GM21447 (cell line): ENCODE measurements at regions not wholly inside any gene's neighbourhood (a gene's known extent, or its start where the extent isn't known, plus 50 kb on each side); places are given as distances from the start of the nearest gene placed in this dataset.

ENCODE experiments used
- ATAC-seq: cut with Tn5 transposase; IDR thresholded peaks from one replicate; pipeline ENCODE4 v1.9.1; 2021; ENCODE audit not compliant: unreplicated experiment

DNA sequence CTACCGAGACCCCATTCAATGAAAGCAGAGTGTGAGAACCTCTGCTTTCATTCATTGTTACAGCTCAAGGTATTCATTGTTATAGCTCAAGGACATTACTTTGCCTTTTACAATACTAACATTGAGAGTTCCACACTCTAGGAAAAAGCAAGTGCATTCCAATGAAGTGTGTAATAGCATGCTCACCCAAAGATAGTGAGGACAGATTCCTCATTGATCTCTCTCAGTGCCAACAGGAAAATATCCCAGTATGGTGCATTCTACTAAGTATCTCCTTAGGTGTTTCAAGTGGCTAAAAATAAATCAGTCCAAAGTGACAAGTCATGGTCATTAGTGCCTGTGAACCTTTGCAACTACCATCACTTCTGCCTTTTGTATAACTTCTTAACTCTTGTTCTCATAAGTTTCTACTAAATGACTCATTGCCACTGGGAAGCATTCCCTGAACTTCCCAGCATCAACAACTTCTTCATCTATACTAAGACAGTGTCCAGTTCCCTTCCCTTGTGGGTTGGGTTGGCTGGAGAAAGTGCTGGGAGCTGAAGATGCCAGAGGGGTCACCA, 140.7 kb upstream of the STXBP5 start:
- ATAC-seq, result no peak

DNA sequence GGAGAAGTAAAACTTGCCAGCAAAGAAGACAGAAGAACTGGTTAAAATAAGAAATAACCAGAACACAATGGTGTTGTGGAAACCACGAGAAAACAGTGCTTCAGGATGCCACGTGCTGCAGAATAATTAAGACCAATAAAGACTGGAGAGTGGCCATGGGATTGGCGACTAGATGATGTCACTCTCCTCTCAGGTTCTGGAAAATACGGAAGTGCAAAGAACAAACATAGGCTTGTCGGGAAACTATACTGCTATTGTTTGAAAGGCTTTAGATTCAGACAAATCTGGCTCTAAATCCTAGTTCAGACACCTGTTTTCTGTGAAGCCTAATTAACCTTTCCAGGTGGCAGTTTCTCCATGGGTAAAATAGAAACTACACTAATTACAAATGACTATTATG, 138.4 kb upstream of the STXBP5 start:
- ATAC-seq, result no peak

DNA sequence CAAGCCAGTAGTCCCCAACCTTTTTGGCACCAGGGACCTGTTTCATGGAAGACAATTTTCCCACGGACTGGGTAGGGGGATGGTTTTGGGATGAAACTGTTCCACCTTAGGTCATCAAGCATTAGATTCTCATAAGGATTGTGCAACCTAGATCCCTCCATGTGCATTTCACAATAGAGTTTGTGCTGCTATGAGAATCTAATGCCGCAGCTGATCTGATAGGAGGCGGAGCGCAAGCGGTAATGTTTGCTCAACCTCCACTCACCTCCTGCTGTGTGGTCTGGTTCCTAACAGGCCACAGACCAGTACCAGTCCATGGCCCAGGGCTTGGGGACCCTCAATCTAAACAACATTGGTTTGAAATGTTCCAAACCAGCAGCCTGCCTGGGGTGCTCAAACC, 137.0 kb upstream of the STXBP5 start:
- no peak for ATAC-seq

DNA sequence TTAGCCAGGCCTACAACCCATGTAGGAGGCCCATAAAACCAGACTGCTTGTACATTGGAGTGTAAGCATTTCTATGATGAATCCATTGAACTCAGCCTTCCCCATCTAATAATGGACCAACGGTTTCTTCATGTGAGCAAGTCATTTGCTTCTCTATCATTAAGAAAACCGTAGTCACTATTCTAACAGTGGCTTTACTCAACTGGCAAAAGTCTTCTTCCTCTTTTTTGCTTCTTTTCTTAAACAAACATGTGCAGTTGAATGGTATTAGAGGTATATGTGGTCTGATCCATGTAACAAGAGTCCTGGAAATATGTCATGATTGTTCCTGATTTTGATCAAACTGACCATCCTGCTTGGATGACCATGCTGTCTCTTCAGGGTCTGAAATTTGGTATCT, 132.4 kb upstream of the STXBP5 start:
- no peak for ATAC-seq

DNA sequence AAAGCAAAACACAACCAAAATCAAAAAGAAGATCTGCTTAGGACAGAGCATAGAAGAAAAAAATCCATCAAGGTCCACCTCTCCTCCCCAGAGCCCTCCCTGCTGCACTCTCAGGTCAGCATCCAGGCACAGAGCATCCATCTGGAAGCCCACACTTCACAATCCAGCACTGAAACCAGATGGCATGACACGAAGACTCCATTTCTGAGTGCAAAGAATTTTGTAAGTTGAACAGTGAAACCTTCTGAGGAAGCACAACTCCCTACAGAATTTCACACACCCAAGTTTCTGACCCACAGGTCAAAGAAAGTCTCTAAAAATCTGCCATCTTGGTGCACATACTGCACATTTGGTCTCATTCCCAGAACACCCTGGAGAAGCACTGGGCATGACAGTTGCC, 128.8 kb upstream of the STXBP5 start:
- no peak for ATAC-seq

DNA sequence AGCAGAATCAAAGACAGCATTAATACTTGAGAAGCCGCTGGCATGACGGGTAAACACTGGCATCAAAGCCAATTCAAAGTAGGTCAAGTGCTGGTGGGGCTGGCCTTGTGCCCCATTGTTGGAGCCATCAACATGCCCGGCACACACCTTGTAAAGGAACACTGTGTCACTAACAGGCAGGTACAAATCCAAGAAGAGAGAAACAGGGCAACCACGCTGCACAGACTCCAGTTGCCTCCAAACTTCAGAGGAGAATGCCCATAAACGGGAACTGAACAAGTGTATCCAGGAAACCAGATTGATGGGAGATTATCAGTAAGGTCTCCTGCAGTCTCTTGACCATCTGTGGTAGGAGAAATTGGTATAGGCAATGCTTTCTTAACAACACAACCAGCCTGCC, 127.0 kb upstream of the STXBP5 start:
- no peak for ATAC-seq

DNA sequence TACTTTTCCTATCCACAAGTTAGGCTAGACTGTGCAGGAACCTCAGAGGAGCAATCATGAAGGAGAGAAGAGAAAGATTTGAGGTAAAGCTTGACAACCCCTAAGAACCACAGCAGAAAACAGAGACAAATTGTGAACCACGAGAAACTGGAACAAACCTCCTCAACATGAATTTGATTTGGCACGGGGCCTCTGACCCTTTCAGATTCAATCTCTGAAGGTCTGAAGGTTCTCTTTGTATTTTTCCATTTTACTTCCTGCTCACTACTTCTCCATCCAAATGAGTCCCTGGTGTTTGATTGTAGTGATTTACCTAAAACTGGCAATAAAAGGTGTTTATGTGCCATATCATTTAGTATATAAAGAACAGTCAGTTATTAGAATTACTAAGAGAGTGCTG, 126.1 kb upstream of the STXBP5 start:
- ATAC-seq, result no peak

DNA sequence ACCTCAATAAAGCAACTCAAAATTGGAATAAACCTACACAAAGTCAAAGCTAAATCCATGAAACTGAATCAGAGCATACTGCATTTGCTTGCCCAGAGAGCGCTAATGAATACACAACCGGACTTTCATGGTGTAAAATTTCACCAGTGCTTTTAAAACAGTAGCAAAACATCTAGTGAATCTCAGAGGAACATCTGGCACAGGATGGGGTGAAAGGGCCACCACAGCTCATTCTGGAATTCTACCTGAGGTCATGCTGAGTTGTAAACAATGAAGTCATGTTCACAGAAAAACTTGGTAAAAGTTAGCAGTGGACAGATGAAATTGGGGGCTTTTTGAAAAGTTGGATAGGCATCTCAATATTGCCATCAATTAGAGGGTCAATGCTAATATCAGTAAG, 125.6 kb upstream of the STXBP5 start:
- ATAC-seq, result no peak

DNA sequence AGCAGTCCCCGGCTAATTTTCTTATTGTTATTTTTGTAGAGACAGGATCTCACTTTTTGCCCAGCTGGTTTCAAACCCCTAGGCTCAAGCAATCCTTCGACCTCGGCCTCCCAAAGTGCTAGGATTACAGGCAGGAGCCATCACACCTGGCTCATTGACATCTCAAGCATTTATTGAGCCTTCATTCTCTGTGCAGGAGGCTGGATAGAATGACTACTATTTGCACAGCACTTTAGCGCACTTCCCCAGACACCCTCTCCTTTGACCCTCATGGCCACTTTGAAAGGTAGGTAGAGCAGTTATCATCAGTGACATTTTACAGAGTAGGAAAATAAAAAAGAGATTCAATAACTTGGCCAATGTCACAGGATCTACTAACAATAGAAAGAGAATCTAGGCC, 124.0 kb upstream of the STXBP5 start:
- no peak for ATAC-seq

DNA sequence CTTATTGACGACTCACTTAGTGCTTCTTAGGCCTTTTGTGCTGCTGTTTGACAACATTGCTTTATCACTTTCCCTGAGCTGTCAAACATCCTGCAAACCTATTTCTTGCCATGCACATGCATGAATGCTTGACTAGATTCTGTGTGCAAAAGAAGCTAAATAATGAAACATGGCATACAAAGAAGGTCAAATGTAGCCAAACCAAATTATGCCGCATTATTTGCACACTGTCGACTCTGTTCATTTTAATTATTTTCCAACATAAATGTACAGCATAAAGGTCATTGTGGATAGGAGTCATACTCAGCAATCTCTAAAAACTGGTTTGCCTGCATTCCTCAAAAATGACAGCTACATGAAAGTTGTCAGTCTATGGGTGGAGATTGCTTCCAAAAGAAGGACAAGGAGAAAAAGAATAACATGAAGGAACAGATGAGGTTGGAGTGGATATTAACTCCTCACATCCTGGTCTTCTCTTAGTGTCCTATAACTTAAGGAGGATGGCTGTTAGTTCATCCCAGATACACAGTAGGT, 123.1 kb upstream of the STXBP5 start:
- no peak for ATAC-seq

DNA sequence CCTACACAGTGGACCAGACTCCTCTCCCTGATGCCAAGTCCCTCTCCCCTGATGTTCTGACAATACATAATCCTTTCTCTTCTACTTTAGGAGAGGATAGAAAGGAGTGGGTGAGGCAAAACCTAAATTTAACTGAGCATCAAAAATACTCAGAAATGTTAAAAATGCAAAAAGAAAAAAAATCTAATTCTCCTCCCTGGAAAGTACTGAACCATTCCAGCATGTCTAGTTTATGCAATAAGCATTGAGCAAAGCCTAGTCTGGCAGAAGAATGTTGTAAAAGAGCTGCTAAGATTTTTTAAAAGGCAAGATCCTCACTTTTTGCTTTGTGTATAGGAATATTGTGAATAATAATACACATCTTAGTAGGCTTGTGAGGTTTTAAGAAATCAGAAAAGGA, 116.6 kb upstream of the STXBP5 start:
- no peak for ATAC-seq

DNA sequence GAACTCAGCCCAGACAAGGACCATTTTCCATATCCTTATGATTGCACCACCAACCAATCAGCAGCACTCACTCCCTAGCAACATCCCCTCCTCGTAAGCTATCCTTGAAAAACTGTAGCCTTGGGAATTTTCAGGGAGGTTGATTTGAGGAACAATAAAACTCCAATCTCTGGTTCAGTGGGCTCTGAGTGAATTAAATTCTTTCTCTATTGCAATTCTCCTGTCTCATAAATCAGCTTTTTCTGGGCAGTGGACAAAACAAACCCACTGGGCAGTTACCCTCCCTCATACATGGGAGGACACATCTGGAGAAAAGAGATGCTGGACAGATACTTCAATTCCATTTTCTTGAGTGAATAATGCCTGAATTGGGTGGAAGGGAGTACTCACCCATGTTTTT, 115.4 kb upstream of the STXBP5 start:
- ATAC-seq, result no peak

DNA sequence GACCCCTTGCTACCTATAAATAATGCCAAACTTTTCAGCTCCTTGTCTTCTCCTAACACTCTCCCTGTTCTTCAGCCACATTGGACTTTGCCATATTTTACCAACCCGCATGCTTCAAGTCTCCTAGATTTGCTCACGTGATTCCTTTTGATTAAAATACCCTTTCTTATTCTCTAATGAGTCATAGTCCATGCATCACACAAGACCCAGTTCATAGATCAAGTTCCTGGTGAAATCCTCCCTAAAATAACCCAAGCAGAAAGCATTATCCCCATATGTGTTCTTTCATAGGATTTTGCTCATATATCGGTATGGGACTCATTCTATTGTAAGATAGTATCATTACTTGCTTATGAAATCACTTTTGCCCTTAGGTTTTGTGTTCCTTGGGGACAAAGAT, 108.9 kb upstream of the STXBP5 start:
- no peak for ATAC-seq

DNA sequence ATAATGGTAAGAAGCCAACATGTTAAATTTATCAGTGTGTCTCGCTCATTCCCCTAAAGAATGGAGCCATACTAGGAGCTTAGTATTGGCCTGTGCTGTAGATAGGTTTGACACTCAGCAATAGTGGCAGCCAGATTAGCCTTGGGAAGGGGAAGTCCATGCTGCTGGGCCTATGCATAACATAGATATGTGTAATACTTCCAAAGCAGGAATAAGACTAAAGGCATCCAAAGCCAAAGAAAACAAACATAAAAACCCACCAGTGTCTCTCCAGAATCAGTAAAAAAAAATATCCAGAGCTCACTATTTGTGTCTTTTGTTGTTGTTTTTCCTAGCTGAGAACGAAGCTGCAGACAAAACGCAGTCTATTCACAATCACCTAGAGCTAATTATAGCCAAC, 104.2 kb upstream of the STXBP5 start:
- ATAC-seq, result no peak

DNA sequence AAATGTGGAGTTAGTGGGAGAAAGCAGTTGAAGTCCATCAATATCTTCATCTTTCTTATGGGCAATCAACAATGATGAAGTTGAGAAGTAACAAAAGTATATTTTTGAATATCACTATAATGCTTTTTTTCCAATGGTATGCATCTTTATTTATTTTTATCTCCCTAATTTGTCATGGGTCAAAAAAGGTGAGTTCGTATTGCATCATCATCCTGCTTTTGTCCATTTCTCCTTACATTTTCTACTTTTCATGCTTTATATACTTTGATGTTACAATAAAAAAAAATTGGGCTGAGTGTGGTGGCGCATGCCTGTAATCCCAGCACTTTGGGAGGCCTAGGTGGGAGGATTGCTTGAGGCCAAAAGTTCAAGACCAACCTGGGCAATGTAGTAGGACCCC, 101.2 kb upstream of the STXBP5 start:
- ATAC-seq, result no peak

DNA sequence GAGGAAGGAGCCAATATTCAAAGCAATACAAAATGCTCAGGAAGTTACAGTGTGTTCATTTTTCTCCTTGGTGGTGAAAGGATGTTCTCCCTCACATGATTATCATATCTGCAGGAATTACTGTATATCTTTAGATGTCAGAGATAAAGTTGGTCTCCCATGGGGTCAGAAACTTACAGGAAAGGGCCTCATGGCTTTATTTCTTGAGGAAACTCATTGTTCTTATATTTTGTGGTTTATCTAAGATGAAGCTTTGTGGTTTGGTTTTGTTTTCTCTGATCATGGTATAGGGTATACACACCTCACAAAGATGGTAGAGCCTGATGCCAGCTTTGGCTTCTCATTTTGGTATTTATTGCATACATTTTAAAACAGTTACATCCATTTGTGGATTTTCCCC, 100.5 kb upstream of the STXBP5 start:
- ATAC-seq, result no peak

DNA sequence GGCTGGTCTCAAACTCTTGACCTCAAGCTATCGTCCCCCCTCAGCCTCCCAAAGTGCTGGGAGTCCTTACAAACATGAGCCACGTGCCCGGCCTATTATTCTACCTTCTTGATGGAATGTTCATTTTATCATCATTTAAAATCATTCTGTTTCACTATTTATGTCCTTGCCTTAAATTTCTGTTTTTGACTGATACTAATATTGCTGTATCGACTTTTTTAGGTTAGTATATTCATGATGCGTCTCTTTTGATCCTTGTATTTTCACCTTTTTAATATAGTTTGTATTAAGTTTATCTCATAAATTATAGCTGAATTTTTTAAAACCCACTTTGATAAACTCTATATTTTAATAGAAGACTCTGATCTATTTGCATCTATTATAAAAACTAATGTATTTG, 98.4 kb upstream of the STXBP5 start:
- no peak for ATAC-seq

DNA sequence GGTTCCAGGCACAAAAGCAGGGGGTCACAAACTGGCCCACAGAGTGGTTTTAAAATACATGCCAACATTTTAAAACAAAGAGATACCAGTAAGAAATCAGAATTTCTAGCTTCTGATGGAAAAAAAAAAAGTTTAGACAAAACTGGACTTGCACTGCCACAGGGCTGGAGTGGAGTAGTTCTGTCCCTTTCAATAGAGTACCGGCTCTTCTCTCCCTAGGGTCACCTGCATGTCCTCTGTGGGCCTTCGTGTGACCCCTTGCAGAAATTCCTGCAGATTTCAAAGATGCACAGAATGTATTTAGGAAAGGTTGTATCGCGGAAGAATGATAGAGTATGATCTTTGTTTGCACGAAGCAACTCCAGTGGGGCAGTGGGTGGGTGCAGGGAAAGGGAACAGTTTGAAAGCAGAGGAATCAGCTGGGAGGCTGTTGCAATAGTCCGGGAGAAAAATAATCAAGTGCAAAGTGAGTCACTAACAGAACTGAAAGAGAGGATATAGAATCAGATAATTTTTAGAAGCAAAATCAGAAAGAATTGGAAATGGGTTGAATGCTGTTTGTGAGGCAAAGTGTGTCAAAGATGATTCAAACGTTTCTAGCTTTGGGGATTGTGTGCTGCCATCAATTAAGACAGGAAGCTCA, 97.3 kb upstream of the STXBP5 start:
- ATAC-seq, result no peak

DNA sequence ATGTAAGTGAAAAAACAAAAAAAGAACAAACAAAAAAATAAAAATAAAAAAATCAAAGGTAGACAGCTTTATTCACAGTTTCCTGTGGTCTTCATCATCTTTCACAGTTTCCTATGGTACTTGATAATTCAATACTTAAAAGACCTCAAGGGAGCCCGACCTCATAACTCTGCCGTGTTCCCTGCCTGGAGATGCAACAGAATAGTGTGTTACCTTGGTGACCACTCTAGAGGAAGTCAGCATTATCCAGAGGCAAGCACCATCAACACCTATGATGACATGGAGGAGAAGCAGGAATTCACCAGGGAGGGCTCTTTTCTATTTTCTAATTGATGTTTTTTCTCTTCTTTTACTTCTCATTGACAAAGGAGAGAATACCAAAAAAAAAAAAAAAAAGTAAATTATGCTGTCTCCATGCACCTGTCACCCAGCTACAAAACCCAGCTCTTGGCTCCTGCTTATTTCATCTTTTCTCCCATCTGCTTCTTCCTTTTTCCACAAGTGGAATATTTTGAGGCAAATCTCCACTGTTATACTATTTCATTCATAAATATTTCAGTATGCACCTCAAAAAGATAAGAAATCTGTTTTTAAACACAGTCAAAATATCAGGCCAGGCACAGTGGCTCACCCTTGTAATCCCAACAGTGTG, 95.8 kb upstream of the STXBP5 start:
- ATAC-seq, result no peak

DNA sequence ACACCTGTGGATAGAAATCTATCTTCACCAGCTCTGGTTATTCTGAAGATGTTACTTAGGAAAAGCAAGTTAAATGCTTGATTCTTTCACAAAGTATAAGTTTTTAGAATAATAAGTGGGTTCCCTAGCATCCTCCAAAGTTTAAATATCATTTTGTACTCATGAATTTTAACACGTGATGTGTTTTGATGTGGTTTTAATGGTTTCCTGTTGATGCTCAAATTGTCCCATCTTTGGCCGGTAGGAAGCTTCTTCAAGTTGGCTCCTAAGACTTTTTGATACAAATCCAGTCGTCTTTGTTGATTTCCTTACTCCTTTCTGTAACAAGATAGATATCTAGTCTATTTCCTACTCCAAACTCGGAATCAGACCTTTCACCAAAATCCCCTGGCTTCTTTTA, 94.5 kb upstream of the STXBP5 start:
- no peak for ATAC-seq

DNA sequence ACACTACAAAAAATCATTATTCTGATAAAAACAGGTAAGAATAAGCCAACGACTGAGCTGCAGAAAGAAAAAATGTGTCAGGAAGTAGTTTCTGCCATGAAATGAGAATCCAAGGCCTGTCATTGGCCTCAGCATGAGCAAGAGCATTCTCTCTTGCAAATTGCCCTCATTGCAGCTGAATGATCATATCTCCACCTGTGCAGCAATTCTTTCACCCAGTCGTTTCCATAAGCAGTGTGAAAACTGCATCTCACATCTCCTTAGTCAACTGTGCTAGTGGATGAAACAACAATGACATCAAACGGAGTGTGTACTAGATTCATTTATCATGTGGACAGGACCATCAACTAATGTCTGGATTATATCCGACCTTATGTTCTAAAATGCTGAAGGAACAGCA, 88.2 kb upstream of the STXBP5 start:
- no peak for ATAC-seq

DNA sequence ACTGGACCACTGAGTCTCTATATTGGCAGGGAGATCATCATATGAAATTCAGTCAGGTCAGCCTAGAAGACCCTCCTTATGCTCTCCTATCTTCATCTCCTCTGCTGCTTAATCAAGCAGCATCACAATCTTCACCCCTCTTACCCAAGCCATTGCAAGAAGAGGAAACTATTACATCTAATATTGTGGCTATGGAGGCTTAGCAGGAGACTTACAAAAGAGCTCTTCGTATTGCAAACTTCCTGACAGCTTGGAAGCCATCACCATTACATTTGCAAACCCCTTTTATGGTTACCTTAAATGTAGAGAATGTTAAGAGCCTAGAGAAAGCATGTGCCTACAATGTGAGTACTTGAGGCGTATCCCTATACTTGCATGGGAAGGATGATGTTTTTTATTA, 87.2 kb upstream of the STXBP5 start:
- ATAC-seq, result no peak

DNA sequence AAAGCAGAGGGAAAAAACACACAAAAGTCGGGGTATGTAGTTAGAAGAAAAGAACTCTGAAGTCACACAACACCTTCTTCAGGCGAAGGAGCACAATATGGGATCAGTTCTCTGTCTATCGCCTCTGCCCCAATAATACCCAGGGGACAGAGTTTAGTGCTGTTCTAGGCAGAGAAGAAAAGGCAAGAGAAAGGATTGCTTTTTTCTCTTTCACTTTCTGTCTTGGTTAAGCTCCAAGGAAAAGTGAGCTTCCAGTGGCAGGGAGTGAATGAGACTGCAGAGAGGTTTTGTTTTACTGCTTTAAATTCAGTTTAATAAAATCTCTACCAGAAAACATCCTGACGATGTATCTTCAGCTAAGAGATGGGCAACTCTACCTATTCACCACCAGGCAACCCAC, 86.6 kb upstream of the STXBP5 start:
- no peak for ATAC-seq
